IPS-NIHi7 (cell line): ENCODE measurements at regions not wholly inside any gene's neighbourhood (a gene's known extent, or its start where the extent isn't known, plus 50 kb on each side); places are given as distances from the start of the nearest gene placed in this dataset.
"Not testable (repeated sequence)": the region's sequence is repeated elsewhere in the genome, so short reads cannot be mapped to it uniquely, and the experiment has no call there.

Source experiments
- DNase-seq: peaks from one replicate; pipeline ENCODE4 v3.0.0; 2012; ENCODE audit warnings: mixed read lengths; ENCODE audit errors: extremely low spot score

- no peak for DNase-seq
These were observed 518.0 kb downstream of the KCNT2 start for GRCh38 chr1:196090226-196090625.

- no peak for DNase-seq
These were observed 519.7 kb downstream of the KCNT2 start for GRCh38 chr1:196088541-196088940.

- DNase-seq, result no peak
These were observed 529.5 kb downstream of the KCNT2 start for GRCh38 chr1:196078691-196079090.

- DNase-seq, result no peak
These were observed 532.6 kb downstream of the KCNT2 start for GRCh38 chr1:196075621-196076020.

- no peak for DNase-seq
These were observed 534.1 kb downstream of the KCNT2 start for GRCh38 chr1:196074182-196074581.

GRCh38 chr1:196071447-196071846 is 536.8 kb downstream of the KCNT2 start:
- DNase-seq, result no peak

GRCh38 chr1:196070940-196071339 is 537.3 kb downstream of the KCNT2 start:
- DNase-seq, result no peak

GRCh38 chr1:196063952-196064351 is 544.3 kb downstream of the KCNT2 start:
- DNase-seq, result no peak

GRCh38 chr1:196063294-196063693 is 544.9 kb downstream of the KCNT2 start:
- no peak for DNase-seq

GRCh38 chr1:196060539-196060938 is 547.7 kb downstream of the KCNT2 start:
- no peak for DNase-seq

GRCh38 chr1:196059210-196059609 is 549.0 kb downstream of the KCNT2 start:
- no peak for DNase-seq

- peak; percentile 15 for DNase-seq
These were observed 551.3 kb downstream of the KCNT2 start for GRCh38 chr1:196056966-196057365.

- no peak for DNase-seq
These were observed 558.8 kb downstream of the KCNT2 start for GRCh38 chr1:196049407-196049806.

GRCh38 chr1:196043268-196043667 is 565.0 kb downstream of the KCNT2 start:
- DNase-seq, result no peak

GRCh38 chr1:196034080-196034706 is 574.0 kb downstream of the KCNT2 start:
- DNase-seq, result peak; percentile 16

GRCh38 chr1:196031387-196031786 is 576.9 kb downstream of the KCNT2 start:
- not testable (repeated sequence) for DNase-seq

- DNase-seq, result no peak
These were observed 577.8 kb downstream of the KCNT2 start for GRCh38 chr1:196030455-196030854.

GRCh38 chr1:196029410-196029809 is 578.8 kb downstream of the KCNT2 start:
- no peak for DNase-seq

- DNase-seq, result no peak
These were observed 581.1 kb downstream of the KCNT2 start for GRCh38 chr1:196027127-196027526.

- DNase-seq, result not testable (repeated sequence)
These were observed 587.1 kb downstream of the KCNT2 start for GRCh38 chr1:196021174-196021573.

- DNase-seq, result no peak
These were observed 598.9 kb downstream of the KCNT2 start for GRCh38 chr1:196009362-196009761.

- no peak for DNase-seq
These were observed 600.5 kb downstream of the KCNT2 start for GRCh38 chr1:196007763-196008162.

GRCh38 chr1:196005426-196005825 is 602.8 kb downstream of the KCNT2 start:
- no peak for DNase-seq

- not testable (repeated sequence) for DNase-seq
These were observed 603.9 kb downstream of the KCNT2 start for GRCh38 chr1:196004388-196004787.
